Hepatocyte (in vitro differentiated cells): ENCODE measurements at regions not wholly inside any gene's neighbourhood (a gene's known extent, or its start where the extent isn't known, plus 50 kb on each side); places are given as distances from the start of the nearest gene placed in this dataset.

Experiments
- CTCF ChIP-seq: fragments of 200-600 bp; sonication (generic); IDR thresholded peaks from 2 replicates; pipeline ENCODE4 v1.5.1; 2016; ENCODE audit warnings: antibody characterized with exemption, mild to moderate bottlenecking; ENCODE audit not compliant: poor library complexity
- EZH2 ChIP-seq: fragments of 200-600 bp; sonication (generic); IDR thresholded peaks from 2 replicates; pipeline ENCODE4 v1.6.1; 2016; ENCODE audit warnings: antibody characterized with exemption, mild to moderate bottlenecking, borderline replicate concordance
- EZH2phosphoT487 ChIP-seq: fragments of 200-600 bp; sonication (generic); IDR thresholded peaks from one replicate; pipeline ENCODE4 v1.6.1; 2018; ENCODE audit warnings: antibody characterized with exemption, mild to moderate bottlenecking, low read depth, moderate library complexity; ENCODE audit not compliant: unreplicated experiment, severe bottlenecking

GRCh38 chrY:12546746-12547420, 154.1 kb upstream of the USP9Y start:
- no peak for TF ChIP-seq CTCF
- no peak for TF ChIP-seq EZH2
- TF ChIP-seq EZH2phosphoT487 = no peak
